H1 (cell line): ENCODE measurements at regions not wholly inside any gene's neighbourhood (a gene's known extent, or its start where the extent isn't known, plus 50 kb on each side); places are given as distances from the start of the nearest gene placed in this dataset.

Experiments
- EZH2 ChIP-seq: fragments of 200-600 bp; sonication (generic); IDR thresholded peaks from 2 replicates; pipeline ENCODE4 v1.7.1; 2012; ENCODE audit warnings: low read depth, mild to moderate bottlenecking, moderate library complexity, low read length, inconsistent platforms; ENCODE audit not compliant: severe bottlenecking
- MAX ChIP-seq: IDR thresholded peaks from 2 replicates; pipeline ENCODE4 v1.6.1; 2012; ENCODE audit warnings: inconsistent platforms

GRCh38 chr5:135245521-135246499 lies 153.2 kb downstream of the MACROH2A1 start:
- TF ChIP-seq MAX (no peak), EZH2 (no peak)
